ENCODE measurements at regions not wholly inside any gene's neighbourhood (a gene's known extent, or its start where the extent isn't known, plus 50 kb on each side); places are given as distances from the start of the nearest gene placed in this dataset.
"Not testable (repeated sequence)": the region's sequence is repeated elsewhere in the genome, so short reads cannot be mapped to it uniquely, and the experiment has no call there.

GRCh38 chr10:120217736-120218135, 239.3 kb upstream of the PLPP4 start:
- DNase-seq: no peak
- no peak for TF ChIP-seq CTCF (IDR thresholded peaks at IDR 0.05)
- peaks cover 1% of the 10 kb centered on the region; the same call in 1 of the 2 replicates for H3K27me3 Mint-ChIP-seq (ENCODE audit: insufficient read depth)
- H3K4me3 Mint-ChIP-seq: no peak overlapping the region
- peaks cover 10% of the 10 kb centered on the region; the same call in 1 of the 2 replicates for H3K4me1 Mint-ChIP-seq (ENCODE audit: low read depth)
- H3K36me3 Mint-ChIP-seq (ENCODE audit: low read depth): no peaks in the 10 kb centered on the region
- no peak overlapping the region for H3K27ac Mint-ChIP-seq
- no peaks in the 10 kb centered on the region for H3K9me3 Mint-ChIP-seq

GRCh38 chr10:120221873-120222485, 235.0 kb upstream of the PLPP4 start:
- H3K27ac Mint-ChIP-seq: no peak overlapping the region
- no peak overlapping the region; the same call in 1 of the 2 replicates for H3K4me3 Mint-ChIP-seq
- DNase-seq: peak; percentile 82
- TF ChIP-seq CTCF (IDR thresholded peaks at IDR 0.05): peak; percentile 89
- H3K9me3 Mint-ChIP-seq: no peaks in the 10 kb centered on the region
- H3K36me3 Mint-ChIP-seq (ENCODE audit: low read depth): no peaks in the 10 kb centered on the region
- H3K4me1 Mint-ChIP-seq (ENCODE audit: low read depth): peaks cover 10% of the 10 kb centered on the region; the same call in 1 of the 2 replicates
- H3K27me3 Mint-ChIP-seq (ENCODE audit: insufficient read depth): no peaks in the 10 kb centered on the region

- no peaks in the 10 kb centered on the region for H3K4me1 Mint-ChIP-seq (ENCODE audit: low read depth)
- H3K9me3 Mint-ChIP-seq: no peaks in the 10 kb centered on the region
- peaks cover 1% of the 10 kb centered on the region; the same call in 1 of the 2 replicates for H3K27me3 Mint-ChIP-seq (ENCODE audit: insufficient read depth)
- H3K4me3 Mint-ChIP-seq: no peak overlapping the region
- H3K36me3 Mint-ChIP-seq (ENCODE audit: low read depth): no peaks in the 10 kb centered on the region
- TF ChIP-seq CTCF (IDR thresholded peaks at IDR 0.05): no peak
- no peak for DNase-seq
- no peak overlapping the region for H3K27ac Mint-ChIP-seq
Measured at GRCh38 chr10:120229641-120230040, 227.4 kb upstream of the PLPP4 start.

- H3K4me3 Mint-ChIP-seq; H3K9me3 Mint-ChIP-seq; H3K36me3 Mint-ChIP-seq (ENCODE audit: low read depth); H3K4me1 Mint-ChIP-seq (ENCODE audit: low read depth); H3K27me3 Mint-ChIP-seq (ENCODE audit: insufficient read depth); H3K27ac Mint-ChIP-seq; DNase-seq: not testable (repeated sequence)
Measured at GRCh38 chr10:120239695-120240094, 217.3 kb upstream of the PLPP4 start.

GRCh38 chr10:120251821-120252442, 205.1 kb upstream of the PLPP4 start:
- Mint-ChIP-seq H3K27ac (no peak overlapping the region), H3K9me3 (no peaks in the 10 kb centered on the region), H3K4me3 (no peak overlapping the region), H3K36me3 (ENCODE audit: low read depth) (no peaks in the 10 kb centered on the region), H3K4me1 (ENCODE audit: low read depth) (no peaks in the 10 kb centered on the region), H3K27me3 (ENCODE audit: insufficient read depth) (no peaks in the 10 kb centered on the region; the same call in 1 of the 2 replicates)
- DNase-seq: no peak
- no peak for TF ChIP-seq CTCF (IDR thresholded peaks at IDR 0.05)

GRCh38 chr10:120253131-120253530, 203.9 kb upstream of the PLPP4 start:
- H3K9me3 Mint-ChIP-seq: no peaks in the 10 kb centered on the region
- no peak for TF ChIP-seq CTCF (IDR thresholded peaks at IDR 0.05)
- no peak overlapping the region for H3K27ac Mint-ChIP-seq
- H3K4me3 Mint-ChIP-seq: no peak overlapping the region
- no peaks in the 10 kb centered on the region; the same call in 1 of the 2 replicates for H3K27me3 Mint-ChIP-seq (ENCODE audit: insufficient read depth)
- H3K36me3 Mint-ChIP-seq (ENCODE audit: low read depth): no peaks in the 10 kb centered on the region
- H3K4me1 Mint-ChIP-seq (ENCODE audit: low read depth): no peaks in the 10 kb centered on the region
- no peak for DNase-seq
